Trophoblast cell (in vitro differentiated cells and primary cell): ENCODE measurements at regions not wholly inside any gene's neighbourhood (a gene's known extent, or its start where the extent isn't known, plus 50 kb on each side); places are given as distances from the start of the nearest gene placed in this dataset.
"Not testable (repeated sequence)": the region's sequence is repeated elsewhere in the genome, so short reads cannot be mapped to it uniquely, and the experiment has no call there.

Source experiments
- DNase-seq, 2 donors: peaks; one replicate each; pipeline ENCODE4 v3.0.0-alpha.2; 2016
- H2AFZ ChIP-seq: 2 replicates; pipeline ENCODE4 v1.6.1; 2013; ENCODE audit warnings: low read length, moderate library complexity, mild to moderate bottlenecking; ENCODE audit not compliant: insufficient read depth, poor library complexity
- H2AK5ac ChIP-seq: 2 replicates; pipeline ENCODE4 v1.6.1; 2013; ENCODE audit warnings: mild to moderate bottlenecking, low read length
- H2BK120ac ChIP-seq: 2 replicates; pipeline ENCODE4 v1.6.1; 2013; ENCODE audit warnings: low read length, mild to moderate bottlenecking, moderate library complexity; ENCODE audit not compliant: insufficient read depth, poor library complexity
- H2BK12ac ChIP-seq: 2 replicates; pipeline ENCODE4 v1.6.1; 2013; ENCODE audit warnings: mild to moderate bottlenecking, low read length, moderate library complexity
- H2BK5ac ChIP-seq: 2 replicates; pipeline ENCODE4 v1.6.1; 2013; ENCODE audit warnings: low read length, low read depth, moderate library complexity, mild to moderate bottlenecking; ENCODE audit not compliant: poor library complexity
- H3K14ac ChIP-seq: 2 replicates; pipeline ENCODE4 v1.6.1; 2013; ENCODE audit warnings: mild to moderate bottlenecking, low read length
- H3K18ac ChIP-seq: 2 replicates; pipeline ENCODE4 v1.6.1; 2013; ENCODE audit warnings: mild to moderate bottlenecking, low read length
- H3K23ac ChIP-seq: 2 replicates; pipeline ENCODE4 v1.6.1; 2013; ENCODE audit warnings: low read length
- H3K27ac ChIP-seq: 2 replicates; pipeline ENCODE4 v1.5.1; 2013; ENCODE audit warnings: low read depth, mild to moderate bottlenecking, inconsistent platforms, low read length, moderate library complexity
- H3K27me3 ChIP-seq: 2 replicates; pipeline ENCODE4 v1.6.1; 2013; ENCODE audit warnings: inconsistent platforms, mild to moderate bottlenecking, low read length, moderate library complexity; ENCODE audit not compliant: insufficient read depth
- H3K36me3 ChIP-seq, 2 experiments: 1 replicate in 1 of 2; 2 replicates in 1 of 2; pipeline ENCODE4 v1.6.1; 2013; ENCODE audit warnings: low read length in 2 of 2, mild to moderate bottlenecking in 2 of 2, moderate library complexity in 1 of 2; ENCODE audit not compliant: insufficient read depth in 2 of 2, control insufficient read depth in 1 of 2
- H3K4ac ChIP-seq: 2 replicates; pipeline ENCODE4 v1.6.1; 2013; ENCODE audit warnings: low read depth, mild to moderate bottlenecking, low read length, moderate library complexity
- H3K4me1 ChIP-seq, 2 experiments: 1 replicate in 1 of 2; 2 replicates in 1 of 2; pipeline ENCODE4 v1.6.1; 2013; ENCODE audit warnings: low read length in 2 of 2, mild to moderate bottlenecking in 2 of 2, moderate library complexity in 1 of 2; ENCODE audit not compliant: insufficient read depth in 2 of 2, control insufficient read depth in 1 of 2
- H3K4me2 ChIP-seq: 2 replicates; pipeline ENCODE4 v1.6.1; 2013; ENCODE audit warnings: inconsistent platforms, mild to moderate bottlenecking, low read length, moderate library complexity
- H3K4me3 ChIP-seq: 2 replicates; pipeline ENCODE4 v1.5.1; 2013; ENCODE audit warnings: mild to moderate bottlenecking, low read depth, low read length, inconsistent platforms
- H3K79me1 ChIP-seq: one replicate; pipeline ENCODE4 v1.6.1; 2013; ENCODE audit warnings: low read length
- H3K79me2 ChIP-seq: 2 replicates; pipeline ENCODE4 v1.6.1; 2013; ENCODE audit warnings: low read length, mild to moderate bottlenecking; ENCODE audit not compliant: control insufficient read depth, insufficient read depth, poor library complexity
- H3K9ac ChIP-seq: 2 replicates; pipeline ENCODE4 v1.6.1; 2013; ENCODE audit warnings: mild to moderate bottlenecking, low read length
- H3K9me3 ChIP-seq: 2 replicates; pipeline ENCODE4 v1.6.1; 2013; ENCODE audit warnings: low read depth, mild to moderate bottlenecking, control low read depth, inconsistent platforms, low read length; ENCODE audit not compliant: insufficient read depth
- H4K12ac ChIP-seq: 2 replicates; pipeline ENCODE4 v1.6.1; 2013; ENCODE audit warnings: low read depth, mild to moderate bottlenecking, low read length, moderate library complexity
- H4K8ac ChIP-seq: 2 replicates; pipeline ENCODE4 v1.6.1; 2013; ENCODE audit warnings: low read depth, mild to moderate bottlenecking, low read length, moderate library complexity
- H4K91ac ChIP-seq: one replicate; pipeline ENCODE4 v1.6.1; 2013; ENCODE audit warnings: low read depth, mild to moderate bottlenecking, low read length, moderate library complexity
- WGBS: extraction: QIAGEN DNeasy Blood & Tissue Kit; methylation state at CpG from one replicate; pipeline ENCODE4 v1.1.7; 2013; ENCODE audit warnings: missing lambda C conversion rate; ENCODE audit not compliant: insufficient read length, insufficient coverage; ENCODE audit errors: extremely low coverage; 5-methylcytosine and 5-hydroxymethylcytosine counted together

DNA sequence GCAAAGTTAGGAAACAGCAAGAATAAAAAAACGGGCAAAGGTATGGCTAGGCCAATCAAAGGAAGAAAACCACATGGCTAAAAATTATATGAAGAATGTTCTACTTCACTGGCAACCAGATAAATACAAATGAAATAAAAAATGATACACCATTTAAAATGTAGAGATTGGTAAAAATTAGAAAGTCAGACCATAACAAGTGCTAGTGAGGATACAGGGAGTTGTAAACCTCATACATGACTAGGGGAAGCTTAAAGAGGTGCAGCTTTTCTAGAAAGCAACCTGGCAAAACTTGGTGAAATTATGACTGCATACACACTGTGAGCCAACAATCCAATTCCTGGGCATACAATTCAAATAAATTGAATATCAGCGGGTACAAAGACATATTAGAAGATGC, 119.0 kb upstream of the LIFR start:
- Histone ChIP-seq H2BK12ac (no peak overlapping the region), H3K9ac (no peak overlapping the region), H3K36me3 (peaks cover 0 to 2% of the 10 kb centered on the region in 2 experiments), H2AK5ac (no peak overlapping the region), H2BK120ac (no peak overlapping the region), H3K4me2 (no peak overlapping the region), H2AFZ (no peak overlapping the region), H4K12ac (no peak overlapping the region), H3K4me3 (no peak overlapping the region), H3K4ac (no peak overlapping the region), H3K79me1 (peaks cover 15% of the 10 kb centered on the region), H3K79me2 (peaks cover 2% of the 10 kb centered on the region), H3K23ac (no peak overlapping the region), H4K8ac (no peak overlapping the region), H2BK5ac (no peak overlapping the region), H3K14ac (no peak overlapping the region), H3K4me1 (peaks cover 10 to 19% of the 10 kb centered on the region in 2 experiments), H4K91ac (no peak overlapping the region), H3K18ac (no peak overlapping the region), H3K9me3 (no peaks in the 10 kb centered on the region), H3K27me3 (no peaks in the 10 kb centered on the region), H3K27ac (no peak overlapping the region)
- no CpG with 5 or more reads among the region's 2 CpGs for WGBS
- no peak for DNase-seq

DNA sequence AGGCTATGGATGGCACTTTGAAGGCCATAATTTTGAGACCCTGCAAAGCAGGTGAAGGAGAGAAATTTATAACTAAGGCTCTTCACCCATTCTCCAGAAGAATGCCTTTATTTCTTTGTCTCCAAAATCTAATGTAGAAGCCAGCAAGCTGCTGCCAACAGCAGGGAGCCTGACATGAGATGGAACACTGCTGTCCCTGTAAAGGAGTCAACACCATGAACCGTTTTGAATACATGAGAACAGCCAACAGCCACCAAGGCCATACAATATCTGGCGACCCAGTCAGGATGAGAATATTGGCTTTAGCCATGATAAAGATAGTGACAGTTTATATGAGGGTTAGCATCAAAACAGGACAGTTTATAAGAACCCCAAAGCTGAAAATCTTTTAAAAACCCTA, 121.2 kb upstream of the LIFR start:
- no peak overlapping the region for H3K4ac ChIP-seq

DNA sequence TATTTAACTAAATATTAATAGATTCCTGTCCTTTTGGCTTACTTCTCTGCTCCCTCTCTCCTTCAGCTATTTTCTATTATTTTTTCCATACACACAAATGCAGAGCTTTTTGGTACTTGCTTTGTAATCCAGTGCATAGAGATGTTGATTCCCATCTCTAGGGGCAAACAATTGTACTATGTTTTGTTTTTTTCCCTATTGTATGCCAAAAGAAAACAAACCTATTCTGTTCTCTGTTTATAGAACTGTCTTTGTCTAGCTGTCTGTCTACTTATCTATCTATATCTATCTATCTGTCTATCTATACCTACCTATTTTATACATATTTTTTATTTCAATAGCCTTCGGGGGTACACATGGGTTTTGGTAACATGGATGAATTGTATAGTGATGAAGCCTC, 121.6 kb upstream of the LIFR start:
- Histone ChIP-seq H4K91ac (no peak overlapping the region), H2BK12ac (no peak overlapping the region), H2BK120ac (no peak overlapping the region), H3K79me2 (no peaks in the 10 kb centered on the region), H3K23ac (no peak overlapping the region), H3K79me1 (no peaks in the 10 kb centered on the region), H3K9me3 (no peaks in the 10 kb centered on the region), H3K4me2 (no peak overlapping the region), H3K14ac (no peak overlapping the region), H3K4me3 (no peak overlapping the region), H2AK5ac (no peak overlapping the region), H3K4me1 (peaks cover 0 to 6% of the 10 kb centered on the region in 2 experiments), H3K27ac (no peak overlapping the region), H2BK5ac (no peak overlapping the region), H3K9ac (no peak overlapping the region), H3K27me3 (no peaks in the 10 kb centered on the region), H3K36me3 (peaks cover 0 to 2% of the 10 kb centered on the region in 2 experiments), H4K8ac (no peak overlapping the region), H4K12ac (no peak overlapping the region), H2AFZ (no peak overlapping the region), H3K18ac (no peak overlapping the region), H3K4ac (no peak overlapping the region)
- no CpG with 5 or more reads among the region's 1 CpG for WGBS
- no peak for DNase-seq

More for the DNA sequence above, 121.2 kb upstream of the LIFR start:
- H3K9me3 ChIP-seq = no peaks in the 10 kb centered on the region
- no peak overlapping the region for H2BK120ac ChIP-seq
- H2BK12ac ChIP-seq = no peak overlapping the region
- H4K12ac ChIP-seq = no peak overlapping the region
- no peak overlapping the region for H2AFZ ChIP-seq
- no peak overlapping the region for H3K4me3 ChIP-seq
- no peaks in the 10 kb centered on the region for H3K79me2 ChIP-seq
- no peak overlapping the region for H3K9ac ChIP-seq
- H2AK5ac ChIP-seq = no peak overlapping the region
- no peak for DNase-seq
- H3K4me1 ChIP-seq = peaks cover 0 to 6% of the 10 kb centered on the region in 2 experiments
- no peak overlapping the region for H3K23ac ChIP-seq
- no peaks in the 10 kb centered on the region for H3K27me3 ChIP-seq
- no peak overlapping the region for H3K27ac ChIP-seq
- WGBS = no CpG with 5 or more reads among the region's 2 CpGs
- no peak overlapping the region for H3K4me2 ChIP-seq
- no peak overlapping the region for H3K18ac ChIP-seq
- H3K14ac ChIP-seq = no peak overlapping the region
- H4K8ac ChIP-seq = no peak overlapping the region
- peaks cover 0 to 2% of the 10 kb centered on the region in 2 experiments for H3K36me3 ChIP-seq
- H4K91ac ChIP-seq = no peak overlapping the region
- H2BK5ac ChIP-seq = no peak overlapping the region
- peaks cover 1% of the 10 kb centered on the region for H3K79me1 ChIP-seq

DNA sequence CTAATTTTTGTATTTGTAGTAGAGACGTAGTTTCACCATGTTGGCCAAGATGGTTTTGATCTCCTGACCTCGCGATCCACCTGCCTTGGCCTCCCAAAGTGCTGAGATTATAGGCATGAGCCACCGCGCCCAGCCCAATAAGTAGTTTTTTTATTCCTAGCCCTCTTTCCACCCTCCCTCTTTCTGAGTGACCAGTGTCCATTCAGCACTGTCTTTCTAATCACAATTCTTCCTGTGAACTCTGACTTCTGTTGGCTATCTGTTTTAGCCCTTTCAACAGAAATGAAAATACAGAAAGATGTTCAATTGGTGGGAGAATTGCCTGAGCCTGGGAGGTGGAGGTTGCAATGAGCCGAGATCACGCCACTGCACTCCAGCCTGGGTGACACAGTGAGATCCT, 122.3 kb upstream of the LIFR start:
- not testable (repeated sequence) for H3K4me3 ChIP-seq, H2BK120ac ChIP-seq, H3K4me1 ChIP-seq, H3K79me1 ChIP-seq, H2BK5ac ChIP-seq, H3K36me3 ChIP-seq, H3K27me3 ChIP-seq, DNase-seq, H3K27ac ChIP-seq, H3K23ac ChIP-seq, H3K4me2 ChIP-seq, H3K14ac ChIP-seq, H3K9me3 ChIP-seq, H3K9ac ChIP-seq, H4K8ac ChIP-seq, H3K4ac ChIP-seq, H4K91ac ChIP-seq, H3K79me2 ChIP-seq, H2AFZ ChIP-seq, H2BK12ac ChIP-seq, H2AK5ac ChIP-seq, H4K12ac ChIP-seq, H3K18ac ChIP-seq
- no CpG with 5 or more reads among the region's 7 CpGs for WGBS
